Activated T-helper 1 cell treated with anti-CD3 and anti-CD28 coated beads, Interleukin-12 subunit alpha, Interleukin-12 subunit beta, Interleukin-2, Interleukin-4 antibody, amounts not matched to agents 30 ng/mL and 10 ng/mL and 1 ng/mL, durations not matched to agents 14 hours and 24 hours and 36 hours (primary cell): ENCODE measurements at regions not wholly inside any gene's neighbourhood (a gene's known extent, or its start where the extent isn't known, plus 50 kb on each side); places are given as distances from the start of the nearest gene placed in this dataset.
"Not testable (repeated sequence)": the region's sequence is repeated elsewhere in the genome, so short reads cannot be mapped to it uniquely, and the experiment has no call there.

Experiments used
- DNase-seq: peaks from one replicate; pipeline ENCODE4 v3.0.0; 2021; ENCODE audit warnings: low spot score
- H3K27ac Mint-ChIP-seq: one replicate; pipeline ENCODE4 v1.8.0; 2021; ENCODE audit warnings: mild to moderate bottlenecking, mixed read lengths
- H3K27me3 Mint-ChIP-seq: one replicate; pipeline ENCODE4 v1.8.0; 2022; ENCODE audit warnings: mild to moderate bottlenecking, moderate library complexity, mixed read lengths; ENCODE audit not compliant: insufficient read depth
- H3K36me3 Mint-ChIP-seq: one replicate; pipeline ENCODE4 v1.8.0; 2021; ENCODE audit warnings: low read depth, mixed read lengths
- H3K4me1 Mint-ChIP-seq: one replicate; pipeline ENCODE4 v1.8.0; 2021; ENCODE audit warnings: low read depth, mixed read lengths
- H3K4me3 Mint-ChIP-seq: one replicate; pipeline ENCODE4 v1.8.0; 2021; ENCODE audit warnings: mild to moderate bottlenecking, moderate library complexity, mixed read lengths
- H3K9me3 Mint-ChIP-seq: one replicate; pipeline ENCODE4 v1.8.0; 2021; ENCODE audit warnings: mixed read lengths
- intact Hi-C: fragments of 100-400 bp; cut with micrococcal nuclease; formaldehyde crosslinking; loops from one replicate; pipeline ENCODE4 v1.15.1; 2024

GRCh38 chr1:209150114-209150513 lies 433.4 kb upstream of the CAMK1G start:
- no peaks in the 10 kb centered on the region for H3K4me1 Mint-ChIP-seq
- no peak overlapping the region for H3K27ac Mint-ChIP-seq
- no peak overlapping the region for H3K4me3 Mint-ChIP-seq
- DNase-seq, result no peak
- no peaks in the 10 kb centered on the region for H3K27me3 Mint-ChIP-seq
- intact Hi-C loops, result no loop called here
- H3K36me3 Mint-ChIP-seq, result no peaks in the 10 kb centered on the region
- no peaks in the 10 kb centered on the region for H3K9me3 Mint-ChIP-seq

GRCh38 chr1:209153411-209153810 lies 430.1 kb upstream of the CAMK1G start:
- Mint-ChIP-seq H3K9me3 (no peaks in the 10 kb centered on the region), H3K4me1 (no peaks in the 10 kb centered on the region), H3K4me3 (no peak overlapping the region), H3K27me3 (no peaks in the 10 kb centered on the region), H3K27ac (no peak overlapping the region), H3K36me3 (no peaks in the 10 kb centered on the region)
- intact Hi-C loops, result no loop called here
- DNase-seq, result no peak

- Mint-ChIP-seq H3K27me3 (no peaks in the 10 kb centered on the region), H3K4me1 (no peaks in the 10 kb centered on the region), H3K27ac (no peak overlapping the region), H3K36me3 (no peaks in the 10 kb centered on the region), H3K9me3 (no peaks in the 10 kb centered on the region), H3K4me3 (no peak overlapping the region)
- intact Hi-C loops, result no loop called here
- DNase-seq, result no peak
Measured at GRCh38 chr1:209154912-209155311, 428.6 kb upstream of the CAMK1G start.

GRCh38 chr1:209155546-209155945 lies 428.0 kb upstream of the CAMK1G start:
- H3K9me3 Mint-ChIP-seq, result no peaks in the 10 kb centered on the region
- no peaks in the 10 kb centered on the region for H3K27me3 Mint-ChIP-seq
- H3K4me3 Mint-ChIP-seq, result no peak overlapping the region
- H3K36me3 Mint-ChIP-seq, result no peaks in the 10 kb centered on the region
- no peaks in the 10 kb centered on the region for H3K4me1 Mint-ChIP-seq
- H3K27ac Mint-ChIP-seq, result no peak overlapping the region
- no peak for DNase-seq
- intact Hi-C loops, result no loop called here

- Mint-ChIP-seq H3K9me3 (no peaks in the 10 kb centered on the region), H3K27me3 (no peaks in the 10 kb centered on the region), H3K4me3 (no peak overlapping the region), H3K4me1 (no peaks in the 10 kb centered on the region), H3K27ac (no peak overlapping the region), H3K36me3 (no peaks in the 10 kb centered on the region)
- DNase-seq, result no peak
- intact Hi-C loops, result no loop called here
Measured at GRCh38 chr1:209156991-209157390, 426.5 kb upstream of the CAMK1G start.

GRCh38 chr1:209157546-209158249 lies 425.8 kb upstream of the CAMK1G start:
- Mint-ChIP-seq H3K4me1 (no peaks in the 10 kb centered on the region), H3K36me3 (no peaks in the 10 kb centered on the region), H3K27me3 (no peaks in the 10 kb centered on the region), H3K4me3 (no peak overlapping the region), H3K27ac (no peak overlapping the region), H3K9me3 (no peaks in the 10 kb centered on the region)
- no peak for DNase-seq
- intact Hi-C loops, result no loop called here

GRCh38 chr1:209158851-209159250 lies 424.7 kb upstream of the CAMK1G start:
- Mint-ChIP-seq H3K27ac (no peak overlapping the region), H3K4me3 (no peak overlapping the region), H3K9me3 (no peaks in the 10 kb centered on the region), H3K36me3 (no peaks in the 10 kb centered on the region), H3K27me3 (no peaks in the 10 kb centered on the region), H3K4me1 (no peaks in the 10 kb centered on the region)
- no peak for DNase-seq
- intact Hi-C loops, result no loop called here

- Mint-ChIP-seq H3K4me1 (no peaks in the 10 kb centered on the region), H3K27ac (no peak overlapping the region), H3K9me3 (no peaks in the 10 kb centered on the region), H3K4me3 (no peak overlapping the region), H3K27me3 (no peaks in the 10 kb centered on the region), H3K36me3 (no peaks in the 10 kb centered on the region)
- no peak for DNase-seq
- intact Hi-C loops, result no loop called here
Measured at GRCh38 chr1:209160230-209160629, 423.3 kb upstream of the CAMK1G start.

GRCh38 chr1:209162651-209163050 lies 420.9 kb upstream of the CAMK1G start:
- no peaks in the 10 kb centered on the region for H3K27me3 Mint-ChIP-seq
- H3K9me3 Mint-ChIP-seq, result no peaks in the 10 kb centered on the region
- H3K27ac Mint-ChIP-seq, result no peak overlapping the region
- intact Hi-C loops, result no loop called here
- no peak for DNase-seq
- no peaks in the 10 kb centered on the region for H3K36me3 Mint-ChIP-seq
- H3K4me1 Mint-ChIP-seq, result no peaks in the 10 kb centered on the region
- H3K4me3 Mint-ChIP-seq, result no peak overlapping the region

GRCh38 chr1:209168204-209168603 lies 415.3 kb upstream of the CAMK1G start:
- Mint-ChIP-seq H3K27me3 (no peaks in the 10 kb centered on the region), H3K36me3 (no peaks in the 10 kb centered on the region), H3K27ac (no peak overlapping the region), H3K9me3 (peaks cover 4% of the 10 kb centered on the region), H3K4me3 (no peak overlapping the region), H3K4me1 (no peaks in the 10 kb centered on the region)
- intact Hi-C loops, result no loop called here
- DNase-seq, result no peak

GRCh38 chr1:209171151-209171550 lies 412.4 kb upstream of the CAMK1G start:
- peaks cover 4% of the 10 kb centered on the region for H3K9me3 Mint-ChIP-seq

GRCh38 chr1:209172286-209172685 lies 411.2 kb upstream of the CAMK1G start:
- H3K4me1 Mint-ChIP-seq, result no peaks in the 10 kb centered on the region
- H3K27ac Mint-ChIP-seq, result no peak overlapping the region
- intact Hi-C loops, result no loop called here
- peaks cover 4% of the 10 kb centered on the region for H3K9me3 Mint-ChIP-seq
- no peak for DNase-seq
- H3K4me3 Mint-ChIP-seq, result no peak overlapping the region
- no peaks in the 10 kb centered on the region for H3K36me3 Mint-ChIP-seq
- no peaks in the 10 kb centered on the region for H3K27me3 Mint-ChIP-seq

More at GRCh38 chr1:209171151-209171550, 412.4 kb upstream of the CAMK1G start:
- DNase-seq, result no peak
- no peaks in the 10 kb centered on the region for H3K4me1 Mint-ChIP-seq
- no peak overlapping the region for H3K4me3 Mint-ChIP-seq
- H3K27ac Mint-ChIP-seq, result no peak overlapping the region
- intact Hi-C loops, result no loop called here
- no peaks in the 10 kb centered on the region for H3K27me3 Mint-ChIP-seq
- H3K36me3 Mint-ChIP-seq, result no peaks in the 10 kb centered on the region

GRCh38 chr1:209172792-209173542 lies 410.5 kb upstream of the CAMK1G start:
- H3K9me3 Mint-ChIP-seq, H3K4me3 Mint-ChIP-seq, H3K27me3 Mint-ChIP-seq, H3K36me3 Mint-ChIP-seq, intact Hi-C loops, H3K4me1 Mint-ChIP-seq, DNase-seq, H3K27ac Mint-ChIP-seq: not testable (repeated sequence)
